GM19023 (cell line): ENCODE measurements at regions not wholly inside any gene's neighbourhood (a gene's known extent, or its start where the extent isn't known, plus 50 kb on each side); places are given as distances from the start of the nearest gene placed in this dataset.

Source experiments
- ATAC-seq: cut with Tn5 transposase; IDR thresholded peaks from one replicate; pipeline ENCODE4 v1.9.1; 2021; ENCODE audit warnings: mild to moderate bottlenecking, moderate library complexity; ENCODE audit not compliant: unreplicated experiment

- no peak for ATAC-seq
Measured at GRCh38 chrX:51798701-51799100, 55.5 kb downstream of the GSPT2 start.

GRCh38 chrX:51802917-51803688, 59.9 kb downstream of the GSPT2 start:
- ATAC-seq, result peak; percentile 93

- ATAC-seq, result no peak
Measured at GRCh38 chrX:51803833-51804232, 60.6 kb downstream of the GSPT2 start.

- ATAC-seq, result no peak
Measured at GRCh38 chrX:51804741-51805140, 61.5 kb downstream of the GSPT2 start.

GRCh38 chrX:51813886-51814460, 70.7 kb downstream of the GSPT2 start:
- no peak for ATAC-seq

GRCh38 chrX:51824061-51824460, 69.4 kb upstream of the MAGED1 start:
- no peak for ATAC-seq

- ATAC-seq, result no peak
Measured at GRCh38 chrX:51825436-51825835, 68.0 kb upstream of the MAGED1 start.

- ATAC-seq, result no peak
Measured at GRCh38 chrX:51834076-51834475, 59.3 kb upstream of the MAGED1 start.

GRCh38 chrX:51836823-51837222, 56.6 kb upstream of the MAGED1 start:
- ATAC-seq, result no peak

- no peak for ATAC-seq
Measured at GRCh38 chrX:51837451-51837850, 56.0 kb upstream of the MAGED1 start.

- ATAC-seq, result no peak
Measured at GRCh38 chrX:51837921-51838320, 55.5 kb upstream of the MAGED1 start.
